Effector memory CD4-positive, alpha-beta T cell (primary cell): ENCODE measurements at regions not wholly inside any gene's neighbourhood (a gene's known extent, or its start where the extent isn't known, plus 50 kb on each side); places are given as distances from the start of the nearest gene placed in this dataset.
"Not testable (repeated sequence)": the region's sequence is repeated elsewhere in the genome, so short reads cannot be mapped to it uniquely, and the experiment has no call there.

Experiments used
- DNase-seq, 3 donors: peaks; one replicate each; pipeline ENCODE4 v3.0.0-alpha.2; 2020
- H3K27ac ChIP-seq: 2 replicates; pipeline ENCODE4 v1.7.0; 2013; ENCODE audit warnings: mild to moderate bottlenecking, low read length, moderate library complexity; ENCODE audit not compliant: insufficient read depth, poor library complexity, severe bottlenecking
- H3K27me3 ChIP-seq: replicated peaks from 2 replicates; pipeline ENCODE4 v1.7.0; 2013; ENCODE audit warnings: mild to moderate bottlenecking, low read length; ENCODE audit not compliant: insufficient read depth, control insufficient read depth, poor library complexity, severe bottlenecking
- H3K36me3 ChIP-seq: 2 replicates; pipeline ENCODE4 v1.7.0; 2013; ENCODE audit warnings: mild to moderate bottlenecking, low read length, moderate library complexity; ENCODE audit not compliant: control insufficient read depth, insufficient read depth
- H3K4me1 ChIP-seq: 2 replicates; pipeline ENCODE4 v1.7.0; 2013; ENCODE audit warnings: low read length, mild to moderate bottlenecking; ENCODE audit not compliant: control insufficient read depth, insufficient read depth, poor library complexity, severe bottlenecking
- H3K4me3 ChIP-seq: 2 replicates; pipeline ENCODE4 v1.7.0; 2013; ENCODE audit warnings: low read length, low read depth, mild to moderate bottlenecking; ENCODE audit not compliant: insufficient read depth, poor library complexity, severe bottlenecking
- H3K9me3 ChIP-seq: 2 replicates; pipeline ENCODE4 v1.7.0; 2013; ENCODE audit warnings: mild to moderate bottlenecking, low read length, moderate library complexity; ENCODE audit not compliant: control insufficient read depth

DNA sequence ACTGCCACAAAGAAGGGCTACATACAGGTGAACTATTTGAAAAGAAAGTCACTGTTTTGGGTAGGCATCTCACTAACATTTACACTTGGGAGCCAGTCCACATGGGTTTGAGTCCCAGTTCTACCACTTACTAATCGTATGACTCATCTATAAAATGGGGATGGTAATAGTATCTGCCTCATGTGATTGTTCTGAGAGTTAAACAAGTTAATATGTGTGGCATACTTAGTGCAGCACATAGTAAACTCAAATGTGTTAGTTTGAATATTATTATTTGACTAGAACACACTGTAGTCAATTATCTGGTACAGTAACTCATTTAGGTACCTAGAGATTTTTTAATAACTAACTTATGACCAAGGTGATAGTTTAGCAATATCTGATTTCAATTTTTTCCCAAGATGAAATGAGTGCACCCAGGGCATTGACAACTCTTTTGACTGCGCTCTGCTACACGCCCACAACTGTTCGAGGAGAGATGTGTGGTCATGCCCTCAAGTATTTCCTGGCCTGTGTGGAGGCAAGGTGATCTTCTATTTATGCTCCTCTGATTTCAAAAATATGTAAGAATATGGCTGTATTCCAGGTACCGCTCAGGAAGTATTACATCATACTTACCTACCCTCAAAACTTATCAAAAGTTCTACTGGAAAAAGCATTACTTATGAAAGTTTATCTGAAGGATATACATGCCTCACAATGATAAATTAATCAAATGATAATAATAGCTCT is 210.6 kb upstream of the EGLN3 start:
- Histone ChIP-seq H3K27me3 (no peaks in the 10 kb centered on the region), H3K4me1 (no peaks in the 10 kb centered on the region), H3K27ac (no peak overlapping the region), H3K9me3 (no peaks in the 10 kb centered on the region), H3K4me3 (no peak overlapping the region), H3K36me3 (no peaks in the 10 kb centered on the region)
- DNase-seq, result no peak

DNA sequence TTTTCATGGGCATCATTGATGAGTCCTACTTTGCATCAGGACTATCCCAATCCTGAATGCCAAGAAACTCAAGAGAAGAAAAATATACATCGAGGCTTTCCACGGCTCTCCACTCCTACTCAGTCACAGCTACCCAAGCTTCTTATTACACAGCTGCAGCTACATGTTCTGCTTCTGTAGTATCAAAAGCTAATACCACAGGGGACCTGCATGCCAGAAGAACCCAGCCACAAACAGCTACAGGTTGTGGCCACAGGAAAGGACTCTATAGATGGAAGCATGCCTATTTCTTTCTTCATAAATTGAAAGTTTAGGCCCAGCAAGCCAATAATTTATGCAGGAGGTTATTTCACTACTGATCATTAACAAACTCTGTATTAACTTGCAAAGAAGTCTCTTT is 209.7 kb upstream of the EGLN3 start:
- Histone ChIP-seq H3K4me3 (no peak overlapping the region), H3K27ac (no peak overlapping the region), H3K27me3 (no peaks in the 10 kb centered on the region), H3K36me3 (no peaks in the 10 kb centered on the region), H3K9me3 (no peaks in the 10 kb centered on the region), H3K4me1 (no peaks in the 10 kb centered on the region)
- no peak for DNase-seq

GRCh38 chr14:34157651-34158050 is 206.8 kb upstream of the EGLN3 start:
- no peaks in the 10 kb centered on the region for H3K9me3 ChIP-seq

GRCh38 chr14:34147461-34147860 is 196.6 kb upstream of the EGLN3 start:
- no peaks in the 10 kb centered on the region for H3K4me1 ChIP-seq
- no peaks in the 10 kb centered on the region for H3K9me3 ChIP-seq
- H3K4me3 ChIP-seq, result no peak overlapping the region
- H3K36me3 ChIP-seq, result no peaks in the 10 kb centered on the region
- no peaks in the 10 kb centered on the region for H3K27me3 ChIP-seq
- DNase-seq, result no peak
- no peak overlapping the region for H3K27ac ChIP-seq

More at GRCh38 chr14:34157651-34158050, 206.8 kb upstream of the EGLN3 start:
- Histone ChIP-seq H3K4me1 (no peaks in the 10 kb centered on the region), H3K36me3 (no peaks in the 10 kb centered on the region), H3K27me3 (no peaks in the 10 kb centered on the region), H3K27ac (no peak overlapping the region), H3K4me3 (no peak overlapping the region)
- DNase-seq, result no peak

- H3K4me3 ChIP-seq, H3K27ac ChIP-seq, DNase-seq, H3K36me3 ChIP-seq, H3K27me3 ChIP-seq, H3K4me1 ChIP-seq, H3K9me3 ChIP-seq: not testable (repeated sequence)
Observed at GRCh38 chr14:34140127-34140526, 189.3 kb upstream of the EGLN3 start.

DNA sequence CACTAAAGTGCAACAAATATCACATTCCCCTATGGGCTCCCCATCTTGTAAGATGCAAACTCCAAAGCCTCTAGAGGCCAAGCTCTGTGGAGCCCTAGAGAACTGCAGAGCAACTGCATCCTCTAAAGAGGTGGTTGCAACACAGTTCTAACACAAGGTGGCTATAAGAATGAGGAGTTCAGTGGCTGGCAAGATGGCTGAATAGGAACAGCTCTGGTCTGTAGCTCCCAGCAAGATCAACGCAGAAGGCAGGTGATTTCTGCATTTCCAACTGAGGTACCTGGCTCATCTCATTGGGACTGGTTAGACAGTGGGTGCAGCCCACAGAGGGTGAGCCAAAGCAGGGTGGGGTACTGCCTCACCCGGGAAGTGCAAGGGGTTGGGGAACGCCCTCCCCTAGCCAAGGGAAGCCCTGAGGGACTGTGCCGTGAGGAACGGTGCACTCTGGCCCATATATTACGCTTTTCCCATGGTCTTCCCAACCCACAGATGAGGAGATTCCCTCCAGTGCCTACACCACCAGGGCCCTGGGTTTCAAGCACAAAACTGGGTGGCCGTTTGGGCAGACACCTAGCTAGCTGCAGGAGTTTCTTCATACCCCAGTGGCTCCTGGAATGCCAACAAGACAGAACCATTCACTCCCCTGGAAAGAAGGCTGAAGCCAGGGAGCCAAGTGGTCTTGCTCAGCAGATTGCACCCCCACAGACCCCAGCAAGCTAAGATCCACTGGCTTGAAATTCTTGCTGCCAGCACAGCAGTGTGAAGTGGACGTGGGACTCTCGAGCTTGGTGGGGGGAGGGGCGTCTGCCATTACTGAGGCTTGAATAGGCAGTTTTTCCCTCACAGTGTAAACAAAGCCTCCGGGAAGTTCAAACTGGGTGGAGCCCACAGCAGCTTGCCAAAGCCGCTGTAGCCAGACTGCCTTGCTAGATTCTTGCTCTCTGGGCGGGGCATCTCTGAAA is 188.6 kb upstream of the EGLN3 start:
- not testable (repeated sequence) for H3K4me3 ChIP-seq, H3K27me3 ChIP-seq, H3K9me3 ChIP-seq, H3K4me1 ChIP-seq, DNase-seq, H3K27ac ChIP-seq, H3K36me3 ChIP-seq

- no peak for DNase-seq
- H3K27me3 ChIP-seq, result no peaks in the 10 kb centered on the region
- H3K4me3 ChIP-seq, result no peak overlapping the region
- H3K9me3 ChIP-seq, result no peaks in the 10 kb centered on the region
- H3K4me1 ChIP-seq, result no peaks in the 10 kb centered on the region
- no peaks in the 10 kb centered on the region for H3K36me3 ChIP-seq
- no peak overlapping the region for H3K27ac ChIP-seq
Observed at GRCh38 chr14:34138175-34138574, 187.3 kb upstream of the EGLN3 start.

DNA sequence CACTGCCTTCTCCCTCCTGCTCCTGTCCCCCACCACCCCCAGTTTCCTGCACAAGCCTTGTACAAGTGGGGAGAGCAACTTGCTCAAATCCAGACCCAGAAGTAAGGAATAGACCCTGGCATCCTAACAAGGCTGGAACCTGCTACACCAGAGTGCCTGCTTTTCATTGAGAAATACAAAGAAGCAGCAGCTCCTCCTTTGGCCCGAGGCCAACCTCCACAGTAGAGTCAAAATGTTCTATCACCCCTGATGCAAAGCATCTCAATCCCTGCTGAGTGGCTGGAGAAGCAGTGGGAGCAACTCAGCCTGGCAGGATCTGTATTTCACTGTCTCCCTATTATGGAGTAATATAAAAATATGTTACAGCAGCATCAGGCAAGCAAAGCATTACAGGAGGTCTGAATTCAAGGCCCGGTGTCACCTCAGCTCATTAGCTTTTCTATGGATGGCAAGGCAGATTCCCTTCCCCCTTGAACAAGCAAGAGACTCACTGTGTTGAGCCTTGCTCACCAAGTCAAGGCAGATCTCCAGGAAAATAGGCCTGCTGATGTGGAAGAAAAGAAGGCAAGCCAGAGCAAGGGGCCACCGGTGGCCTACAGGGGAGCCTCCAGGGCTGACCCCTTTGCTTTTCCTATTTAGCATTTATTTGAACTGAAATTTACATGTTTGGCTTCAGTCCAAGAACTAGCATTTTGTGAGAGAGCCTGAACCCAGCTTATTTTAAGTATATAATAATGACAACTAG is 186.3 kb upstream of the EGLN3 start:
- Histone ChIP-seq H3K36me3 (no peaks in the 10 kb centered on the region), H3K4me1 (no peaks in the 10 kb centered on the region), H3K9me3 (no peaks in the 10 kb centered on the region), H3K4me3 (no peak overlapping the region), H3K27ac (no peak overlapping the region), H3K27me3 (no peaks in the 10 kb centered on the region)
- DNase-seq, result no peak

DNA sequence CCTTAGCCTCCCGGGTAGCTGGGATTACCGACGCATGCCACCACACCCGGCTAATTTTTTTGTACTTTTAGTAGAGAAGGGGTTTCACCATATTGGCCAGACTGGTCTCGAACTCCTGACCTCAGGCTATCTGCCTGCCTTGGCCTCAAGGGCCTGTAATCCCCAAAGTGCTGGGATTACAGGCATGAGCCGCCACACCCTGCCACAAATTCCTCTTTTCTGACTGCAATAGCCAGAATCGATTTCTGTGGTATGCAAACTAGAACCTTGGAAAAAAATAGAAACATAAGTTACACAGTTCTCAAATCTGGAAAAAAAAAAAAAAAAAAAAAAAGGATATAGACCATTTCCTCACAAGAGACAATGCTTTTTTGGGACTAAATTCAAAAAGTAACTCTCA is 184.6 kb upstream of the EGLN3 start:
- Histone ChIP-seq H3K27me3 (no peaks in the 10 kb centered on the region), H3K27ac (no peak overlapping the region), H3K4me1 (no peaks in the 10 kb centered on the region), H3K9me3 (no peaks in the 10 kb centered on the region), H3K36me3 (no peaks in the 10 kb centered on the region), H3K4me3 (no peak overlapping the region)
- DNase-seq, result no peak
